AG09319 (cell line): ENCODE measurements at regions not wholly inside any gene's neighbourhood (a gene's known extent, or its start where the extent isn't known, plus 50 kb on each side); places are given as distances from the start of the nearest gene placed in this dataset.
A peak's percentile ranks its signal among the peaks of the same experiment; 100 is the strongest.

Experiments used
- DNase-seq: peaks from one replicate; pipeline ENCODE4 v3.0.0-alpha.2; 2010; ENCODE audit warnings: low read depth; ENCODE audit errors: extremely low read depth
- CTCF ChIP-seq: IDR thresholded peaks from 2 replicates; pipeline ENCODE4 v1.5.1; 2011; ENCODE audit warnings: low read depth, mild to moderate bottlenecking, inconsistent platforms, low read length, moderate library complexity

GRCh38 chr4:126097155-126097799 lies 782.5 kb downstream of the FAT4 start:
- no peak for DNase-seq
- TF ChIP-seq CTCF: no peak

- DNase-seq: no peak
- peak; percentile 14 for TF ChIP-seq CTCF
These were observed 791.9 kb downstream of the FAT4 start for GRCh38 chr4:126106658-126107057.

GRCh38 chr4:126109836-126110235 lies 795.1 kb downstream of the FAT4 start:
- TF ChIP-seq CTCF: no peak
- DNase-seq: no peak

GRCh38 chr4:126113058-126113457 lies 798.3 kb downstream of the FAT4 start:
- no peak for DNase-seq

GRCh38 chr4:126123611-126124325 lies 809.0 kb downstream of the FAT4 start:
- no peak for TF ChIP-seq CTCF
- DNase-seq: no peak

More at GRCh38 chr4:126113058-126113457, 798.3 kb downstream of the FAT4 start:
- no peak for TF ChIP-seq CTCF

- no peak for TF ChIP-seq CTCF
These were observed 810.1 kb downstream of the FAT4 start for GRCh38 chr4:126124818-126125217.

DNA sequence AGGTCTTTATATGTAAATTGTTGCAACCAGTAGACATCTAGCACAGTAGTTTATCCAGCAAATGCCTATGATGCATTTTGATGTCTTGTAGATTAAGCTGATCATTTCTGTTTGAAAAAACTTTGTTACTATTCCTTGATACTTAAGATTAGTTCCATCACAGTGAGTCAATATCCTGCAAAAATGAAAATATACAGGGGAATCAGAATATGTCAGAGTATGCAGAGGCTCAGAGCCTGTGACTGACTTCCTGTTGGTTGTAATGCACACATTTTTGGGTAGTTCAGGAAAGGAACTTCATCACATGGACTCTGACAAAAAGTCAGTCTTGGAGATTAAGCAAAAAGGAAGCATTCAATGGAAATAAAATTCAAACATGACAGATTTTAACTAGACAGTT lies 815.5 kb downstream of the FAT4 start:
- no peak for DNase-seq
- no peak for TF ChIP-seq CTCF

More at GRCh38 chr4:126124818-126125217, 810.1 kb downstream of the FAT4 start:
- DNase-seq: no peak
